ENCODE measurements at regions not wholly inside any gene's neighbourhood (a gene's known extent, or its start where the extent isn't known, plus 50 kb on each side); places are given as distances from the start of the nearest gene placed in this dataset.
"Not testable (repeated sequence)": the region's sequence is repeated elsewhere in the genome, so short reads cannot be mapped to it uniquely, and the experiment has no call there.

- no peak overlapping the region for H3K4me3 ChIP-seq (ENCODE audit: low read depth, low read length)
- no peak for TF ChIP-seq CTCF (IDR thresholded peaks at IDR 0.05; ENCODE audit: low read depth, low read length)
Measured at GRCh38 chr2:101628030-101628392, 69.5 kb upstream of the MAP4K4 start.

- no peak overlapping the region for H3K4me3 ChIP-seq (ENCODE audit: low read depth, low read length)
- TF ChIP-seq CTCF (IDR thresholded peaks at IDR 0.05; ENCODE audit: low read depth, low read length) = no peak
Measured at GRCh38 chr2:101627285-101628029, 70.0 kb upstream of the MAP4K4 start.

GRCh38 chr2:101625814-101626213 lies 71.7 kb upstream of the MAP4K4 start:
- not testable (repeated sequence) for H3K4me3 ChIP-seq (ENCODE audit: low read depth, low read length)

- no peak for TF ChIP-seq CTCF (IDR thresholded peaks at IDR 0.05; ENCODE audit: low read depth, low read length)
- H3K4me3 ChIP-seq (ENCODE audit: low read depth, low read length) = no peak overlapping the region
Measured at GRCh38 chr2:101625387-101625786, 72.1 kb upstream of the MAP4K4 start.

- no peak for TF ChIP-seq CTCF (IDR thresholded peaks at IDR 0.05; ENCODE audit: low read depth, low read length)
- no peak overlapping the region for H3K4me3 ChIP-seq (ENCODE audit: low read depth, low read length)
Measured at GRCh38 chr2:101624706-101625332, 72.7 kb upstream of the MAP4K4 start.

- no peak for TF ChIP-seq CTCF (IDR thresholded peaks at IDR 0.05; ENCODE audit: low read depth, low read length)
Measured at GRCh38 chr2:101623031-101623521, 74.4 kb upstream of the MAP4K4 start.

GRCh38 chr2:101622210-101623030 lies 75.1 kb upstream of the MAP4K4 start:
- no peak for TF ChIP-seq CTCF (IDR thresholded peaks at IDR 0.05; ENCODE audit: low read depth, low read length)
- no peak overlapping the region for H3K4me3 ChIP-seq (ENCODE audit: low read depth, low read length)

More at GRCh38 chr2:101623031-101623521, 74.4 kb upstream of the MAP4K4 start:
- no peak overlapping the region for H3K4me3 ChIP-seq (ENCODE audit: low read depth, low read length)
